ENCODE measurements at regions not wholly inside any gene's neighbourhood (a gene's known extent, or its start where the extent isn't known, plus 50 kb on each side); places are given as distances from the start of the nearest gene placed in this dataset.
"Not testable (repeated sequence)": the region's sequence is repeated elsewhere in the genome, so short reads cannot be mapped to it uniquely, and the experiment has no call there.

DNA sequence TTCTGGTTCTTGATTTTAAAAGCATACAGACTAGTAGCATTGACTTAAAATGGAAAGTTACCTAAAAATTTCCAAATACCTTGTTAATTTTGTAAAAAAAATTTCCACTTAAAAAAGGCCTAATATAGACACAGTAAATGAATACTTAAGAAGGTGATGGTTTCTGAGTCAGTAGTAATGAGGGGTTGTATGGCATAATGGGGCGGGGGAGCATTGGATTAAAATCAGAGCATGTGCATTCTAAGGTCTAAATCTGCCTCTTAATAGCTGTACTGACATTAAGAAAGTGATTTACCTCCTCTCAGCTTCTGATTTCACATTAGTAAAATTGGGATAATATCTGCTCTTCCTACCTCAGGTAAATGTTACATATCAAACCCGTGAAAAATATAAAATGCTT, 446.5 kb downstream of the AASDHPPT start:
- no peak for TF ChIP-seq CTCF (conservative IDR thresholded peaks at IDR 0.05; ENCODE audit: low read depth, low read length)
- no peak for DNase-seq (ENCODE audit: low read depth)
- no peak overlapping the region for H3K4me3 ChIP-seq (ENCODE audit: low read depth, low read length)

GRCh38 chr11:106524436-106524835, 447.0 kb downstream of the AASDHPPT start:
- TF ChIP-seq CTCF (conservative IDR thresholded peaks at IDR 0.05; ENCODE audit: low read depth, low read length), result no peak
- no peak for DNase-seq (ENCODE audit: low read depth)
- no peak overlapping the region for H3K4me3 ChIP-seq (ENCODE audit: low read depth, low read length)

GRCh38 chr11:106531648-106532047, 454.2 kb downstream of the AASDHPPT start:
- DNase-seq (ENCODE audit: low read depth); H3K4me3 ChIP-seq (ENCODE audit: low read depth, low read length): not testable (repeated sequence)

- TF ChIP-seq CTCF (conservative IDR thresholded peaks at IDR 0.05; ENCODE audit: low read depth, low read length), result no peak
- DNase-seq (ENCODE audit: low read depth), result no peak
Measured at GRCh38 chr11:106533046-106533445, 455.6 kb downstream of the AASDHPPT start.

GRCh38 chr11:106540001-106540400, 462.5 kb downstream of the AASDHPPT start:
- no peak for TF ChIP-seq CTCF (conservative IDR thresholded peaks at IDR 0.05; ENCODE audit: low read depth, low read length)
- DNase-seq (ENCODE audit: low read depth), result no peak

More at GRCh38 chr11:106533046-106533445, 455.6 kb downstream of the AASDHPPT start:
- no peak overlapping the region for H3K4me3 ChIP-seq (ENCODE audit: low read depth, low read length)

DNA sequence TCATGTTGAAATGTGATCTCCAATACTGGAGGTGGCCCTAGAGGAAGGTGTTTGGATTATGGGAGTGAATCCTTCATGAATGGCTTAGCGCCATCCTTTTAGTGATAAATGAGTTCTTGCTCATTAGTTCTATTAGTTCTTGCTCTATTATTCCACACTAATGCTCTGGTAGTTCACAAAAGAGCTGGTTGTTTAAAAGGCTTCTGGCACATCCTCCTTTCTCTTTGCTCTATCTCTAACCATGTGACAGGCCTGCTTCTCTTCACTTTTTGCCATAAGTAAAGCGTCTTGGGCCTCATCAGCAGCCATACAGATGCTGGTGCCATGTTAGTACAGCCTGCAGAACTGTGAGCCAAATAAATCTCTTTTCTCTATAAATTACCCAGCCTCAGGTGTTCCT, 469.9 kb downstream of the GUCY1A2 start:
- no peak for DNase-seq (ENCODE audit: low read depth)
- no peak for TF ChIP-seq CTCF (conservative IDR thresholded peaks at IDR 0.05; ENCODE audit: low read depth, low read length)
- no peak overlapping the region for H3K4me3 ChIP-seq (ENCODE audit: low read depth, low read length)

More at GRCh38 chr11:106540001-106540400, 462.5 kb downstream of the AASDHPPT start:
- no peak overlapping the region for H3K4me3 ChIP-seq (ENCODE audit: low read depth, low read length)

GRCh38 chr11:106551744-106552673, 466.3 kb downstream of the GUCY1A2 start:
- H3K4me3 ChIP-seq (ENCODE audit: low read depth, low read length), result no peak overlapping the region
- no peak for DNase-seq (ENCODE audit: low read depth)
- no peak for TF ChIP-seq CTCF (conservative IDR thresholded peaks at IDR 0.05; ENCODE audit: low read depth, low read length)
